ENCODE measurements at regions not wholly inside any gene's neighbourhood (a gene's known extent, or its start where the extent isn't known, plus 50 kb on each side); places are given as distances from the start of the nearest gene placed in this dataset.

DNA sequence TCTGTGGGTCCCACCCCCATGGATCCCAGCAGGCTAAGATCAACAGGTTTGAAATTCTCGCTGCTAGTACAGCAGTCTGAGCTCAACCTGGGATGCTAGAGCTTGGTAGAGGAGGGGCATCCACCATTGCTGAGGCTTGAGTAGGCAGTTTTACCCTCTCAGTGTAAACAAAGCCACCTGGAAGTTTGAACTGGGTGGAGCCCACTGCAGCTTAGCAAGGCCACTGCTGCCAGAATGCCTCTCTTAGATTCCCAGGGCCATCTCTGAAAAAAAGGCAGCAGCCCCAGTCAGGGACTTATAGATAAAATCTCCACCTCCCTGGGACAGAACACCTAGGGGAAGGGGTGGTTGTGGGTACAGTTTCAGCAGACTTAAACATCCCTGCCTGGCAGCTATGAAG is 190.0 kb upstream of the CACNA2D1 start:
- TF ChIP-seq, protein P1, sequence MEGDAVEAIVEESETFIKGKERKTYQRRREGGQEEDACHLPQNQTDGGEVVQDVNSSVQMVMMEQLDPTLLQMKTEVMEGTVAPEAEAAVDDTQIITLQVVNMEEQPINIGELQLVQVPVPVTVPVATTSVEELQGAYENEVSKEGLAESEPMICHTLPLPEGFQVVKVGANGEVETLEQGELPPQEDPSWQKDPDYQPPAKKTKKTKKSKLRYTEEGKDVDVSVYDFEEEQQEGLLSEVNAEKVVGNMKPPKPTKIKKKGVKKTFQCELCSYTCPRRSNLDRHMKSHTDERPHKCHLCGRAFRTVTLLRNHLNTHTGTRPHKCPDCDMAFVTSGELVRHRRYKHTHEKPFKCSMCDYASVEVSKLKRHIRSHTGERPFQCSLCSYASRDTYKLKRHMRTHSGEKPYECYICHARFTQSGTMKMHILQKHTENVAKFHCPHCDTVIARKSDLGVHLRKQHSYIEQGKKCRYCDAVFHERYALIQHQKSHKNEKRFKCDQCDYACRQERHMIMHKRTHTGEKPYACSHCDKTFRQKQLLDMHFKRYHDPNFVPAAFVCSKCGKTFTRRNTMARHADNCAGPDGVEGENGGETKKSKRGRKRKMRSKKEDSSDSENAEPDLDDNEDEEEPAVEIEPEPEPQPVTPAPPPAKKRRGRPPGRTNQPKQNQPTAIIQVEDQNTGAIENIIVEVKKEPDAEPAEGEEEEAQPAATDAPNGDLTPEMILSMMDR (conservative IDR thresholded peaks at IDR 0.05; ENCODE audit: low read depth), result no peak
- DNase-seq (ENCODE audit: low spot score), result no peak
- ChIA-PET CTCF (interaction anchor here (0.6 kb wide), 2 partner anchors 23 to 1562 kb away, joined by 3 read pairs; no protein-coding TSS in a partner anchor), POLR2A (ENCODE audit: low non-redundant PET) (no interaction called here)
- H3K27ac ChIP-seq, result no peak overlapping the region

DNA sequence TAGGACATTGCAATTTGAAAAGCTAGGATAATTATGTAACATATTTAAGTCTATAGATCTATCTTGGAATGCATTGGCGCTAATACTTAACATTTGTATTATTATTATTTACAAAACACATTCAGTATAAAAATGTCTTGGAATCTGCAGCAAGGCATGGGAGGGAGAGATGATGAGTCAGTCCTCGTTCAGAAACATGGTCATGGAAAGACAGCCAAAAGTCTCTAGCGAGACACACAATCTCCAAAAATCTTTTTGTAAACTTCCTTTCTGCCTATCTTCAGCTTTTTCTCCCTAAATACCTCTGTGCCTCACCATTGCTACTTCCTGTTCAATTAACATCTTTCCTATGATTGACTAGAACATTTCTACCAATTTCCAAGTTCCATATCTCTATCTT is 188.4 kb upstream of the CACNA2D1 start:
- TF ChIP-seq, protein P1 (conservative IDR thresholded peaks at IDR 0.05; ENCODE audit: low read depth), result no peak
- ChIA-PET POLR2A (ENCODE audit: low non-redundant PET) (no interaction called here), CTCF (no interaction called here)
- no peak overlapping the region for H3K27ac ChIP-seq
- DNase-seq (ENCODE audit: low spot score), result no peak

DNA sequence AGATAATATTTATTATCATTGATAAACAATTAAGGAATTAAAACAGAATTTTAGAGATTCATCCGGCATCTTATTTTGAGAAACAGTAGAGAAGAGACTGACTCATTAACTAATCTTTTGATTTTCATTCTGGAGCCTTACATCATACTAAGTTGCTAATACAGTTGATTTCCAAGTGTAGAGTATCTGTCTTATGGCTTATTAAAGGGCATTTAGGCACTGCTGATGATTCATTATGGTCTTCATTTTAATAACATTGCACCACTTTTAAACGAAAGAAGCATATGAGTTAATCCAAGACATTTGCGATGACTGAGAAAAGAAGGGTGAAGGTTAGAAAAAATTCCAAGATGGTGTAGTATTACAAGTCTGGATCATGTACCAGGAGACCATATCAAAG is 186.0 kb upstream of the CACNA2D1 start:
- POLR2A ChIA-PET (ENCODE audit: low non-redundant PET), result no interaction called here
- TF ChIP-seq, protein P1 (conservative IDR thresholded peaks at IDR 0.05; ENCODE audit: low read depth), result no peak
- no peak overlapping the region for H3K27ac ChIP-seq
- no peak for DNase-seq (ENCODE audit: low spot score)
- CTCF ChIA-PET, result no interaction called here

DNA sequence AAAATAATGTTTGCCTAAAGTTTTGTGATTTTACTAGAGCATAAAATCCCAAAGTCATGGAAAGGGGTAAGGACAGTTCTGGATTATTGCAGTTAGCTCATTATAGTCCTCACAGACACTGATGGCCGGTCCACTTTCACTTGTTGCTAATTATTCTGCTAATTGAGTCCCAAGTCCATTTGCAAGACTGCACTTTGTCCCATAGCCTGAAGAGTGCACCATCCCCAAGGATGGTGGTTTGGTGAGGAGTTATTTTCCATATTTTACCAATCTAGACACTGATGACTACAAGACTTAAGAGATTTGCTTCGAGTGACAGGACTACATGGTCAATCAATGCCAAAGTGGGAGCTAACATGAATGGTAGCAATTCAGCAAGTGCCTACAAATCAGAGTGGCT is 181.8 kb upstream of the CACNA2D1 start:
- TF ChIP-seq, protein P1 (conservative IDR thresholded peaks at IDR 0.05; ENCODE audit: low read depth), result no peak
- H3K27ac ChIP-seq, result no peak overlapping the region
- CTCF ChIA-PET, result interaction anchor here (0.7 kb wide), 1 partner anchor 123 kb away, joined by 3 read pairs; no protein-coding TSS in a partner anchor
- DNase-seq (ENCODE audit: low spot score), result no peak
- POLR2A ChIA-PET (ENCODE audit: low non-redundant PET), result no interaction called here

DNA sequence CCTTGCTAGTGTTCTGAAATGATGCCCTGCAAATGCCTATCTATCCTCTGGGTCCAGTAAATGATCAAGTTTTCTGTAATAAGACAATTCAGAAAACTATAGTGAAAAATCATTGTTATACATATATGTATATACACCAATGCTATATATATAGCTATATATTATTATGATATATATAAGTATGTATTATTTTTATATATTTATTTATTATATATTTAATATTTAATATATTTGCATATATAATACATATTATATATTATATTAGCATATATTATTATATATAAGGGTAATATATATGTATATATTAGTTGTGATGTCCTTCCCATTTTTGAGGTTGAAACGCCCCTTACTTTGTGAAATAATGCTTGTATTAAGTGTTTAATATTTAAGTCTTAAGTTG is 181.4 kb upstream of the CACNA2D1 start:
- no peak for DNase-seq (ENCODE audit: low spot score)
- CTCF ChIA-PET, result interaction anchor here (0.7 kb wide), 1 partner anchor 68 kb away, joined by 4 read pairs; no protein-coding TSS in a partner anchor
- TF ChIP-seq, protein P1 (conservative IDR thresholded peaks at IDR 0.05; ENCODE audit: low read depth), result no peak
- no peak overlapping the region for H3K27ac ChIP-seq
- POLR2A ChIA-PET (ENCODE audit: low non-redundant PET), result no interaction called here

DNA sequence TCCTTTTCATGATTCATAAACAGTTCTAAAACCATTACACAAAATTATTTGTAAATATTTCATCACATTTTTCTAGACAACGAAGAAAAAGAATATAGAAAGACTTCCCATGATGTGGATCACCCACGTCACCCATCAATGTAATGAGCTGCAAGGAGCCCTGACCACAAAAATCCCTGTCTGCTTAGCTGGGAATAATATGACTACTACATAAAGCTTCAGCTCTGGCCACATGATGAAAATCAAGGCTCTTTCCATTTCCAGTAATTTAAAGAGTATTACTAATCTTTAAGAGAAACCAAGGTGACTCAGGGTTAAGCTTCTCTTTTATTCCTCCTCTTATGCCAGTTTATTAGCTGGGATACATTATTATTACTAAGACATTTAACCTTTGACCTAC is 180.8 kb upstream of the CACNA2D1 start:
- POLR2A ChIA-PET (ENCODE audit: low non-redundant PET), result no interaction called here
- H3K27ac ChIP-seq, result no peak overlapping the region
- no peak for DNase-seq (ENCODE audit: low spot score)
- TF ChIP-seq, protein P1 (conservative IDR thresholded peaks at IDR 0.05; ENCODE audit: low read depth), result no peak
- CTCF ChIA-PET, result interaction anchor here (0.7 kb wide), 1 partner anchor 69 kb away, joined by 4 read pairs; no protein-coding TSS in a partner anchor

DNA sequence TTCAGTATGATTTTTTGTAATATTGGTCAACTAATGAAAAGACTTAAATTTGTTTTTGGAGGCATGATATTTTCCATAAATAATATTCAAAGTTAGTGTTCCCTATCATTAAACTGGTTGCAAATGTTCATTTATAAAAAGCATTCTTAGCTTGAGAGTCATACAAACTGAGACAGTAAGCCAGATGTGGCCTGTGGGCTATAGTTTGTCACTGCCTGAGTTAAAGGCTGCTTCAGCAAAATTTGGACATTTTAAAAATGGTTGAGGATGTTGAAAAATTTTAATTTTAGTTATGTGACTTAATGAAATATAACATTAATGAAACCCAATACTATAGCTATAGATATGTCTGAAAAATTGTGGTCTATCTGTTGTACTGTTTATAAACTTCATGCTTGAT is 180.2 kb upstream of the CACNA2D1 start:
- TF ChIP-seq, protein P1 (conservative IDR thresholded peaks at IDR 0.05; ENCODE audit: low read depth), result no peak
- CTCF ChIA-PET, result no interaction called here
- H3K27ac ChIP-seq, result no peak overlapping the region
- POLR2A ChIA-PET (ENCODE audit: low non-redundant PET), result no interaction called here
- no peak for DNase-seq (ENCODE audit: low spot score)

Data from RWPE1 (cell line).